ENCODE measurements at regions not wholly inside any gene's neighbourhood (a gene's known extent, or its start where the extent isn't known, plus 50 kb on each side); places are given as distances from the start of the nearest gene placed in this dataset.

GRCh38 chrX:19172741-19173140 is 50.5 kb upstream of the ADGRG2 start:
- H3K27me3 ChIP-seq, result no peaks in the 10 kb centered on the region
- no peaks in the 10 kb centered on the region for H3K4me1 ChIP-seq
- DNase-seq (ENCODE audit: low spot score in 2 of 2), result no peak
- no peaks in the 10 kb centered on the region for H3K9me3 ChIP-seq
- H3K27ac ChIP-seq, result no peak overlapping the region
- intact Hi-C loops (cut with DNase I), result no loop called here
- TF ChIP-seq CTCF (IDR thresholded peaks at IDR 0.05), result no peak
- H3K36me3 ChIP-seq, result no peaks in the 10 kb centered on the region
- H3K4me3 ChIP-seq, result no peak overlapping the region

- no peak overlapping the region for H3K4me3 ChIP-seq
- intact Hi-C loops (cut with DNase I), result no loop called here
- peak in 1 of 2 donors; percentile 65 for DNase-seq (ENCODE audit: low spot score in 2 of 2)
These were observed 52.2 kb upstream of the ADGRG2 start for GRCh38 chrX:19174401-19175025.

GRCh38 chrX:19176901-19177630 is 54.8 kb upstream of the ADGRG2 start:
- TF ChIP-seq CTCF (IDR thresholded peaks at IDR 0.05), result no peak
- H3K4me1 ChIP-seq, result no peaks in the 10 kb centered on the region
- no peaks in the 10 kb centered on the region for H3K9me3 ChIP-seq
- intact Hi-C loops (cut with DNase I), result no loop called here
- H3K36me3 ChIP-seq, result no peaks in the 10 kb centered on the region
- no peaks in the 10 kb centered on the region for H3K27me3 ChIP-seq
- no peak for DNase-seq (ENCODE audit: low spot score in 2 of 2)
- H3K27ac ChIP-seq, result no peak overlapping the region
- H3K4me3 ChIP-seq, result no peak overlapping the region

More at GRCh38 chrX:19174401-19175025, 52.2 kb upstream of the ADGRG2 start:
- no peak for TF ChIP-seq CTCF (IDR thresholded peaks at IDR 0.05)
- H3K9me3 ChIP-seq, result no peaks in the 10 kb centered on the region
- H3K27me3 ChIP-seq, result no peaks in the 10 kb centered on the region
- H3K27ac ChIP-seq, result no peak overlapping the region
- H3K4me1 ChIP-seq, result no peaks in the 10 kb centered on the region
- H3K36me3 ChIP-seq, result no peaks in the 10 kb centered on the region

GRCh38 chrX:19177721-19178120 is 55.5 kb upstream of the ADGRG2 start:
- no peaks in the 10 kb centered on the region for H3K36me3 ChIP-seq
- intact Hi-C loops (cut with DNase I), result no loop called here
- TF ChIP-seq CTCF (IDR thresholded peaks at IDR 0.05), result no peak
- H3K9me3 ChIP-seq, result no peaks in the 10 kb centered on the region
- no peaks in the 10 kb centered on the region for H3K27me3 ChIP-seq
- no peak for DNase-seq (ENCODE audit: low spot score in 2 of 2)
- no peak overlapping the region for H3K27ac ChIP-seq
- H3K4me1 ChIP-seq, result no peaks in the 10 kb centered on the region
- H3K4me3 ChIP-seq, result no peak overlapping the region

GRCh38 chrX:19178402-19178801 is 56.1 kb upstream of the ADGRG2 start:
- Histone ChIP-seq H3K4me1 (no peaks in the 10 kb centered on the region), H3K4me3 (no peak overlapping the region), H3K9me3 (no peaks in the 10 kb centered on the region), H3K27me3 (no peaks in the 10 kb centered on the region), H3K36me3 (no peaks in the 10 kb centered on the region), H3K27ac (no peak overlapping the region)
- intact Hi-C loops (cut with DNase I), result no loop called here
- TF ChIP-seq CTCF (IDR thresholded peaks at IDR 0.05), result no peak
- no peak for DNase-seq (ENCODE audit: low spot score in 2 of 2)

Measured in ascending aorta (tissue), 2 donors.